Sigmoid colon (tissue), 3 donors: ENCODE measurements at regions not wholly inside any gene's neighbourhood (a gene's known extent, or its start where the extent isn't known, plus 50 kb on each side); places are given as distances from the start of the nearest gene placed in this dataset.

Experiments used
- POLR2A ChIP-seq, 2 donors: fragments of 450-650 bp; IDR thresholded peaks; one replicate each; pipeline ENCODE4 v1.6.1; 2016; ENCODE audit warnings: antibody characterized with exemption in 2 of 2, mild to moderate bottlenecking in 2 of 2, moderate library complexity in 2 of 2
- TF ChIP-seq, protein P1 (sequence below), 4 experiments: fragments of 450-650 bp in 3 of 4; fragments of 200-600 bp in 1 of 4; IDR thresholded peaks; one replicate each; pipeline ENCODE4 v1.5.1; 2016 to 2019; ENCODE audit warnings: antibody characterized with exemption in 4 of 4, mild to moderate bottlenecking in 3 of 4, moderate library complexity in 2 of 4

DNA sequence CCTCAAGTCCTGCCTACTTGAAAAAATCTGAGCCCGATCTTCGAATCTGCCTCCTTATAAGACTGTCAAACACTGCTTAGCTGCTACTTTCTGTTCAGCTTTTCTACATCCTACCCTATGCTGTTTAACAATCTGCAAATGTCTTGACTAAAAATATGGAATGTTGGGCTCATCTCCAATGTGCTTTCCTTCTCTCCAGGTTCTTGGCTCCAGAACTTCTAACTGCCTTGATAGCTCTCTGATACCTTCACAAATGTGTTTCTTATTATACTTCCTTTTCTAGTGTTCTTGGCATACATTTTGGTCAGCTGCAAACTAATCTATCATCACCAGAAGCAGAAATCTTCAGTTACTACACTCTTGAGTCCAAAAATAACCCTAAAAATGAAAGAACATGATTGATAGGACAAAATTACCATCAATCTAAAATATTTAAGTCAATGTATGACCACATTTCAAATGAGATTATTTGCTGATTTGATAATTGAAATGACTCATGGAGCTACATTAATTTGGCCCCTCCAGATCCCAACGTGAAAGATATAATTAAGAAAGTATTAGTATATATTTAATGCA, 372.3 kb upstream of the MON1B start:
- no peak for TF ChIP-seq POLR2A (IDR thresholded peaks at IDR 0.05)
- TF ChIP-seq, protein P1, sequence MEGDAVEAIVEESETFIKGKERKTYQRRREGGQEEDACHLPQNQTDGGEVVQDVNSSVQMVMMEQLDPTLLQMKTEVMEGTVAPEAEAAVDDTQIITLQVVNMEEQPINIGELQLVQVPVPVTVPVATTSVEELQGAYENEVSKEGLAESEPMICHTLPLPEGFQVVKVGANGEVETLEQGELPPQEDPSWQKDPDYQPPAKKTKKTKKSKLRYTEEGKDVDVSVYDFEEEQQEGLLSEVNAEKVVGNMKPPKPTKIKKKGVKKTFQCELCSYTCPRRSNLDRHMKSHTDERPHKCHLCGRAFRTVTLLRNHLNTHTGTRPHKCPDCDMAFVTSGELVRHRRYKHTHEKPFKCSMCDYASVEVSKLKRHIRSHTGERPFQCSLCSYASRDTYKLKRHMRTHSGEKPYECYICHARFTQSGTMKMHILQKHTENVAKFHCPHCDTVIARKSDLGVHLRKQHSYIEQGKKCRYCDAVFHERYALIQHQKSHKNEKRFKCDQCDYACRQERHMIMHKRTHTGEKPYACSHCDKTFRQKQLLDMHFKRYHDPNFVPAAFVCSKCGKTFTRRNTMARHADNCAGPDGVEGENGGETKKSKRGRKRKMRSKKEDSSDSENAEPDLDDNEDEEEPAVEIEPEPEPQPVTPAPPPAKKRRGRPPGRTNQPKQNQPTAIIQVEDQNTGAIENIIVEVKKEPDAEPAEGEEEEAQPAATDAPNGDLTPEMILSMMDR (IDR thresholded peaks at IDR 0.05) = no peak
